H1 (cell line): ENCODE measurements at regions not wholly inside any gene's neighbourhood (a gene's known extent, or its start where the extent isn't known, plus 50 kb on each side); places are given as distances from the start of the nearest gene placed in this dataset.

ENCODE experiments used
- CTCF ChIA-PET: fragments of 300-600 bp; sonication (Branson Sonifier 250); formaldehyde crosslinking; loops from one replicate; lab custom pipeline; 2021; ENCODE audit not compliant: partially characterized antibody; lab: Charles Lee
- POLR2A ChIA-PET: fragments of 300-600 bp; sonication (Branson Sonifier 250); formaldehyde crosslinking; loops from one replicate; lab custom pipeline; 2021; ENCODE audit warnings: inconsistent platforms; ENCODE audit not compliant: partially characterized antibody; lab: Charles Lee
- DNase-seq, 2 experiments: peaks; one replicate each; pipeline versions ENCODE4 v3.0.0 to v3.0.0-alpha.2; 2010 to 2022; ENCODE audit warnings: low spot score in 2 of 2, low read depth in 1 of 2, mixed read lengths in 1 of 2
- FAIRE-seq: peaks from 2 replicates; lab custom pipeline; 2011; peaks lifted over from hg19 to GRCh38; lab: Jason Lieb, UNC
- H2AFZ ChIP-seq: 2 replicates; pipeline ENCODE4 v1.8.1; 2012; ENCODE audit warnings: low read length, inconsistent platforms
- H2AK5ac ChIP-seq: 2 replicates; pipeline ENCODE4 v1.6.1; 2013; ENCODE audit warnings: low read depth, low read length
- H2BK120ac ChIP-seq: replicated peaks from 2 replicates; pipeline ENCODE3; 2013; ENCODE audit warnings: low read depth, low read length, inconsistent platforms
- H2BK12ac ChIP-seq: 2 replicates; pipeline ENCODE4 v1.6.1; 2013; ENCODE audit warnings: low read depth, low read length
- H2BK15ac ChIP-seq: 2 replicates; pipeline ENCODE4 v1.6.1; 2013; ENCODE audit warnings: low read length
- H2BK20ac ChIP-seq: 2 replicates; pipeline ENCODE4 v1.6.1; 2013; ENCODE audit warnings: low read length
- H2BK5ac ChIP-seq: 2 replicates; pipeline ENCODE4 v1.6.1; 2013; ENCODE audit warnings: low read depth, low read length
- H3K14ac ChIP-seq: 2 replicates; pipeline ENCODE4 v1.6.1; 2013; ENCODE audit warnings: inconsistent platforms; ENCODE audit not compliant: insufficient read length
- H3K18ac ChIP-seq: 2 replicates; pipeline ENCODE4 v1.6.1; 2013; ENCODE audit warnings: low read length; ENCODE audit errors: extremely low read depth
- H3K23ac ChIP-seq: 2 replicates; pipeline ENCODE4 v1.6.1; 2013; ENCODE audit warnings: inconsistent platforms; ENCODE audit not compliant: insufficient read length
- H3K23me2 ChIP-seq: 2 replicates; pipeline ENCODE4 v1.6.1; 2013; ENCODE audit warnings: low read depth, low read length
- H3K27ac ChIP-seq: 2 replicates; pipeline ENCODE4 v1.6.1; 2011; ENCODE audit warnings: low read depth, low read length, inconsistent platforms
- H3K27me3 ChIP-seq, 4 experiments: replicated peaks in 1 of 4; 1 replicate in 1 of 4; 2 replicates in 3 of 4; pipeline versions ENCODE4 v1.6.1 to v1.8.1; 2011 to 2013; ENCODE audit warnings: low read length in 3 of 4, mild to moderate bottlenecking in 3 of 4, inconsistent platforms in 2 of 4, mixed read lengths in 2 of 4, moderate library complexity in 1 of 4; ENCODE audit not compliant: control insufficient read depth in 3 of 4, insufficient read depth in 3 of 4; ENCODE audit errors: extremely low read depth in 1 of 4
- H3K36me3 ChIP-seq, 4 experiments: 2 replicates each; pipeline versions ENCODE4 v1.6.1 to v1.8.1; 2011 to 2013; ENCODE audit warnings: mild to moderate bottlenecking in 4 of 4, low read length in 3 of 4, moderate library complexity in 2 of 4, control low read depth in 1 of 4, inconsistent platforms in 1 of 4; ENCODE audit not compliant: insufficient read depth in 4 of 4, control insufficient read depth in 2 of 4
- H3K4ac ChIP-seq: replicated peaks from 2 replicates; pipeline ENCODE3; 2013; ENCODE audit warnings: low read length, low read depth, mixed read lengths, inconsistent platforms; ENCODE audit not compliant: insufficient read length
- H3K4me1 ChIP-seq, 4 experiments: replicated peaks in 1 of 4; 1 replicate in 1 of 4; 2 replicates in 3 of 4; pipeline versions ENCODE4 v1.6.1 to v1.8.1; 2011 to 2013; ENCODE audit warnings: low read length in 3 of 4, inconsistent platforms in 2 of 4, mixed read lengths in 1 of 4; ENCODE audit not compliant: insufficient read depth in 4 of 4, control insufficient read depth in 3 of 4
- H3K4me2 ChIP-seq, 2 experiments: 2 replicates each; pipeline versions ENCODE4 v1.6.1 to v1.8.1; 2011 to 2013; ENCODE audit warnings: low read depth in 2 of 2, low read length in 2 of 2, control low read depth in 1 of 2, inconsistent platforms in 1 of 2, mild to moderate bottlenecking in 1 of 2; ENCODE audit not compliant: insufficient read depth in 1 of 2
- H3K4me3 ChIP-seq, 4 experiments: fragments of 200-600, 300-600 bp in 1 of 4; sonication (generic), shearing (Covaris generic), sonication (Bioruptor Twin) in 1 of 4; 2 replicates each; pipeline versions ENCODE4 v1.5.1 to v1.8.1; 2011 to 2016; ENCODE audit warnings: low read length in 4 of 4, low read depth in 3 of 4, control low read depth in 2 of 4, inconsistent platforms in 2 of 4, mild to moderate bottlenecking in 2 of 4, mixed read lengths in 1 of 4, moderate library complexity in 1 of 4; ENCODE audit not compliant: insufficient read depth in 2 of 4; ENCODE audit errors: extremely low read depth in 1 of 4
- H3K56ac ChIP-seq: replicated peaks from 2 replicates; pipeline ENCODE3; 2013; ENCODE audit warnings: low read depth, mild to moderate bottlenecking, mixed read lengths, low read length, inconsistent platforms; ENCODE audit not compliant: insufficient read length
- H3K79me1 ChIP-seq: 2 replicates; pipeline ENCODE4 v1.6.1; 2013; ENCODE audit warnings: low read depth, low read length, control low read depth
- H3K79me2 ChIP-seq, 2 experiments: 2 replicates each; pipeline versions ENCODE4 v1.6.1 to v1.8.1; 2012 to 2013; ENCODE audit warnings: low read length in 2 of 2, mild to moderate bottlenecking in 2 of 2, inconsistent platforms in 1 of 2; ENCODE audit not compliant: insufficient read depth in 2 of 2, control insufficient read depth in 1 of 2
- H3K9ac ChIP-seq, 4 experiments: replicated peaks in 1 of 4; 1 replicate in 1 of 4; 2 replicates in 3 of 4; pipeline versions ENCODE4 v1.6.1 to v1.8.1; 2011 to 2013; ENCODE audit warnings: low read depth in 3 of 4, low read length in 3 of 4, control low read depth in 2 of 4, mild to moderate bottlenecking in 2 of 4, moderate library complexity in 2 of 4, inconsistent platforms in 1 of 4; ENCODE audit errors: extremely low read depth in 1 of 4
- H3K9me3 ChIP-seq, 2 experiments: 2 replicates each; pipeline versions ENCODE4 v1.6.1 to v1.8.1; 2012 to 2013; ENCODE audit warnings: mild to moderate bottlenecking in 2 of 2, moderate library complexity in 2 of 2, control low read depth in 1 of 2, inconsistent platforms in 1 of 2, low read depth in 1 of 2, low read length in 1 of 2, mixed read lengths in 1 of 2; ENCODE audit not compliant: insufficient read depth in 2 of 2
- H4K20me1 ChIP-seq, 2 experiments: replicated peaks in 1 of 2; 2 replicates each; pipeline versions ENCODE3 to v1.8.1; 2011 to 2013; ENCODE audit warnings: inconsistent platforms in 2 of 2, low read length in 2 of 2, mild to moderate bottlenecking in 1 of 2; ENCODE audit not compliant: insufficient read depth in 2 of 2, control insufficient read depth in 1 of 2
- H4K5ac ChIP-seq: 2 replicates; pipeline ENCODE4 v1.6.1; 2013; ENCODE audit warnings: low read length, low read depth, mixed read lengths, inconsistent platforms; ENCODE audit not compliant: insufficient read length
- H4K8ac ChIP-seq: 2 replicates; pipeline ENCODE4 v1.8.0; 2013; ENCODE audit warnings: mild to moderate bottlenecking, moderate library complexity, low read length, inconsistent platforms; ENCODE audit not compliant: insufficient read depth; ENCODE audit errors: extremely low read depth
- H4K91ac ChIP-seq: replicated peaks from 2 replicates; pipeline ENCODE3; 2013; ENCODE audit warnings: low read length, mixed read lengths, inconsistent platforms; ENCODE audit not compliant: insufficient read length
- BRCA1 ChIP-seq: IDR thresholded peaks from 2 replicates; pipeline ENCODE4 v1.6.1; 2012; ENCODE audit warnings: low read depth, low read length, improper control_type of control experiment
- SIRT6 ChIP-seq: IDR thresholded peaks from one replicate; pipeline ENCODE4 v1.7.1; 2012; ENCODE audit warnings: low read length, inconsistent platforms
- USF2 ChIP-seq: IDR thresholded peaks from 2 replicates; pipeline ENCODE4 v1.6.1; 2011; ENCODE audit warnings: low read length, improper control_type of control experiment
- WGBS, 2 experiments: shearing (Covaris generic) in 1 of 2; methylation state at CpG; one replicate each; pipeline versions ENCODE4 v1.1.6 to v1.1.7; 2013 to 2015; ENCODE audit warnings: low lambda C conversion rate in 2 of 2, mixed read lengths in 2 of 2, inconsistent platforms in 1 of 2, low coverage in 1 of 2, missing lambda C conversion rate in 1 of 2; ENCODE audit not compliant: insufficient replicate concordance in 2 of 2, insufficient coverage in 1 of 2, insufficient read length in 1 of 2; ENCODE audit errors: extremely low coverage in 1 of 2, missing lambda C conversion rate in 1 of 2; 5-methylcytosine and 5-hydroxymethylcytosine counted together

- H2BK20ac ChIP-seq = no peak overlapping the region
- no peak overlapping the region for H2BK120ac ChIP-seq
- no peaks in the 10 kb centered on the region for H3K79me2 ChIP-seq
- H3K79me1 ChIP-seq = no peaks in the 10 kb centered on the region
- H2AK5ac ChIP-seq = no peak overlapping the region
- no peak overlapping the region for H3K14ac ChIP-seq
- no peak overlapping the region for H3K56ac ChIP-seq
- no peaks in the 10 kb centered on the region; a peak in 1 of 7 replicates for H3K27me3 ChIP-seq
- H3K9ac ChIP-seq = no peak overlapping the region
- no peak overlapping the region for H4K91ac ChIP-seq
- H2BK5ac ChIP-seq = no peak overlapping the region
- no peak for DNase-seq
- H4K20me1 ChIP-seq = no peaks in the 10 kb centered on the region
- no peak overlapping the region for H3K4me3 ChIP-seq
- H3K4me1 ChIP-seq = no peaks in the 10 kb centered on the region
- FAIRE-seq = no peak
- WGBS, 2 experiments = 92% methylated on average over 3 of the region's 3 CpGs; no CpG with 5 or more reads in 1 of the 2 experiments
- no peaks in the 10 kb centered on the region for H3K23me2 ChIP-seq
- no peaks in the 10 kb centered on the region; a peak in 1 of 8 replicates for H3K36me3 ChIP-seq
- H3K4ac ChIP-seq = no peak overlapping the region
- no peak overlapping the region for H2BK12ac ChIP-seq
- no peak overlapping the region for H3K18ac ChIP-seq
- no peak overlapping the region for H4K8ac ChIP-seq
- no peak overlapping the region for H2AFZ ChIP-seq
- ChIA-PET CTCF (no interaction called here), POLR2A (no interaction called here)
- no peak overlapping the region for H2BK15ac ChIP-seq
- no peak overlapping the region for H4K5ac ChIP-seq
- H3K27ac ChIP-seq = no peak overlapping the region
- H3K9me3 ChIP-seq = peaks cover 7% of the 10 kb centered on the region in 2 experiments
- H3K4me2 ChIP-seq = no peak overlapping the region
- no peak overlapping the region for H3K23ac ChIP-seq
- TF ChIP-seq USF2 = no peak
- TF ChIP-seq SIRT6 = no peak
- no peak for TF ChIP-seq BRCA1
Observed at GRCh38 chr10:4046030-4046429, 261.0 kb upstream of the KLF6 start.
